Endodermal cell (in vitro differentiated cells): ENCODE measurements at regions not wholly inside any gene's neighbourhood (a gene's known extent, or its start where the extent isn't known, plus 50 kb on each side); places are given as distances from the start of the nearest gene placed in this dataset.
A peak's percentile ranks its signal among the peaks of the same experiment; 100 is the strongest.

Source experiments
- DNase-seq: peaks from one replicate; pipeline ENCODE4 v3.0.0-alpha.2; 2017
- H3K27ac ChIP-seq: 2 replicates; pipeline ENCODE4 v1.5.1; 2013; ENCODE audit warnings: mild to moderate bottlenecking, low read depth, low read length, moderate library complexity
- H3K27me3 ChIP-seq: 2 replicates; pipeline ENCODE4 v1.6.1; 2013; ENCODE audit warnings: mild to moderate bottlenecking, low read length, moderate library complexity; ENCODE audit not compliant: insufficient read depth, control insufficient read depth, poor library complexity, severe bottlenecking
- H3K36me3 ChIP-seq: 2 replicates; pipeline ENCODE4 v1.7.0; 2013; ENCODE audit warnings: mild to moderate bottlenecking, low read length, moderate library complexity; ENCODE audit not compliant: control insufficient read depth, insufficient read depth
- H3K4me1 ChIP-seq: one replicate; pipeline ENCODE4 v1.7.0; 2013; ENCODE audit warnings: low read length; ENCODE audit not compliant: control insufficient read depth, insufficient read depth
- H3K4me3 ChIP-seq: 2 replicates; pipeline ENCODE4 v1.5.1; 2013; ENCODE audit warnings: mild to moderate bottlenecking, low read length, moderate library complexity
- H3K9ac ChIP-seq: 2 replicates; pipeline ENCODE4 v1.6.1; 2013; ENCODE audit warnings: mild to moderate bottlenecking, low read length, moderate library complexity; ENCODE audit not compliant: poor library complexity, severe bottlenecking; ENCODE audit errors: extremely low read depth
- H3K9me3 ChIP-seq: 2 replicates; pipeline ENCODE4 v1.6.1; 2013; ENCODE audit warnings: mild to moderate bottlenecking, low read length, moderate library complexity; ENCODE audit not compliant: control insufficient read depth
- H3K27ac Mint-ChIP-seq: 2 replicates; pipeline ENCODE4 v1.8.0; 2020; ENCODE audit warnings: mixed read lengths
- H3K27me3 Mint-ChIP-seq: 2 replicates; pipeline ENCODE4 v1.8.0; 2021; ENCODE audit warnings: mild to moderate bottlenecking, mixed read lengths; ENCODE audit not compliant: insufficient read depth
- H3K36me3 Mint-ChIP-seq: 2 replicates; pipeline ENCODE4 v1.8.0; 2020; ENCODE audit warnings: low read depth, mixed read lengths
- H3K4me1 Mint-ChIP-seq: 2 replicates; pipeline ENCODE4 v1.8.0; 2020; ENCODE audit warnings: mixed read lengths
- H3K4me3 Mint-ChIP-seq: 2 replicates; pipeline ENCODE4 v1.8.0; 2020; ENCODE audit warnings: mild to moderate bottlenecking, moderate library complexity, mixed read lengths
- H3K9me3 Mint-ChIP-seq: 2 replicates; pipeline ENCODE4 v1.8.0; 2020; ENCODE audit warnings: mild to moderate bottlenecking, mixed read lengths
- CTCF ChIP-seq: fragments of 200-600 bp; sonication (generic); conservative IDR thresholded peaks from 2 replicates; pipeline ENCODE4 v1.5.0; 2021; ENCODE audit warnings: antibody characterized with exemption, mild to moderate bottlenecking
- WGBS, 2 experiments: methylation state at CpG; one replicate each; pipeline versions ENCODE4 v1.1.5 to v1.1.7; 2013; ENCODE audit warnings: missing lambda C conversion rate in 2 of 2, mixed read lengths in 1 of 2; ENCODE audit not compliant: insufficient coverage in 1 of 2, insufficient read length in 1 of 2; 5-methylcytosine and 5-hydroxymethylcytosine counted together

GRCh38 chr1:112272101-112272772, 123.8 kb upstream of the CTTNBP2NL start:
- 61 to 80% methylated on average over 3 to 6 of the region's 6 CpGs for WGBS, 2 experiments
- no peak overlapping the region for H3K4me3 ChIP-seq
- no peaks in the 10 kb centered on the region for H3K4me1 Mint-ChIP-seq
- no peak overlapping the region for H3K27ac ChIP-seq
- TF ChIP-seq CTCF, result no peak
- peaks cover 41% of the 10 kb centered on the region for H3K27me3 Mint-ChIP-seq
- H3K36me3 Mint-ChIP-seq, result no peaks in the 10 kb centered on the region
- no peaks in the 10 kb centered on the region for H3K36me3 ChIP-seq
- H3K9ac ChIP-seq, result no peak overlapping the region
- peaks cover 8% of the 10 kb centered on the region for H3K9me3 Mint-ChIP-seq
- H3K4me1 ChIP-seq, result no peaks in the 10 kb centered on the region
- no peak overlapping the region for H3K27ac Mint-ChIP-seq
- no peak for DNase-seq
- H3K4me3 Mint-ChIP-seq, result no peak overlapping the region
- no peaks in the 10 kb centered on the region for H3K9me3 ChIP-seq
- peaks cover 64% of the 10 kb centered on the region for H3K27me3 ChIP-seq

GRCh38 chr1:112284796-112285195, 111.2 kb upstream of the CTTNBP2NL start:
- no peak overlapping the region for H3K27ac Mint-ChIP-seq
- Histone ChIP-seq H3K4me1 (no peaks in the 10 kb centered on the region), H3K4me3 (no peak overlapping the region), H3K9me3 (no peaks in the 10 kb centered on the region), H3K36me3 (no peaks in the 10 kb centered on the region), H3K27me3 (peaks cover 18% of the 10 kb centered on the region), H3K27ac (no peak overlapping the region), H3K9ac (no peak overlapping the region)
- H3K36me3 Mint-ChIP-seq, result no peaks in the 10 kb centered on the region
- no peak for DNase-seq
- H3K27me3 Mint-ChIP-seq, result peaks cover 46% of the 10 kb centered on the region
- H3K4me1 Mint-ChIP-seq, result no peaks in the 10 kb centered on the region
- 67 to 80% methylated on average over 2 of the region's 2 CpGs for WGBS, 2 experiments
- H3K9me3 Mint-ChIP-seq, result peaks cover 4% of the 10 kb centered on the region
- H3K4me3 Mint-ChIP-seq, result no peak overlapping the region
- TF ChIP-seq CTCF, result no peak

- Histone ChIP-seq H3K9ac (no peak overlapping the region), H3K9me3 (no peaks in the 10 kb centered on the region), H3K4me1 (no peaks in the 10 kb centered on the region), H3K27me3 (peaks cover 13% of the 10 kb centered on the region), H3K4me3 (no peak overlapping the region), H3K36me3 (no peaks in the 10 kb centered on the region), H3K27ac (peak overlapping the region; percentile 79)
- WGBS, 2 experiments, result 88 to 93% methylated on average over 4 of the region's 4 CpGs
- no peak for TF ChIP-seq CTCF
- peaks cover 48% of the 10 kb centered on the region for H3K27me3 Mint-ChIP-seq
- H3K4me3 Mint-ChIP-seq, result no peak overlapping the region
- no peak overlapping the region for H3K27ac Mint-ChIP-seq
- peaks cover 4% of the 10 kb centered on the region for H3K9me3 Mint-ChIP-seq
- H3K36me3 Mint-ChIP-seq, result no peaks in the 10 kb centered on the region
- no peak for DNase-seq
- no peaks in the 10 kb centered on the region for H3K4me1 Mint-ChIP-seq
These were observed 110.7 kb upstream of the CTTNBP2NL start for GRCh38 chr1:112285316-112285715.
